NCI-H2029 (cell line): ENCODE measurements at regions not wholly inside any gene's neighbourhood (a gene's known extent, or its start where the extent isn't known, plus 50 kb on each side); places are given as distances from the start of the nearest gene placed in this dataset.
"Not testable (repeated sequence)": the region's sequence is repeated elsewhere in the genome, so short reads cannot be mapped to it uniquely, and the experiment has no call there.

Experiments
- DNase-seq: peaks from one replicate; lab custom pipeline; 2025; lab: John Stamatoyannopoulos, UW

GRCh38 chr5:27944471-27944870, 906.1 kb upstream of the CDH9 start:
- DNase-seq, result no peak

DNA sequence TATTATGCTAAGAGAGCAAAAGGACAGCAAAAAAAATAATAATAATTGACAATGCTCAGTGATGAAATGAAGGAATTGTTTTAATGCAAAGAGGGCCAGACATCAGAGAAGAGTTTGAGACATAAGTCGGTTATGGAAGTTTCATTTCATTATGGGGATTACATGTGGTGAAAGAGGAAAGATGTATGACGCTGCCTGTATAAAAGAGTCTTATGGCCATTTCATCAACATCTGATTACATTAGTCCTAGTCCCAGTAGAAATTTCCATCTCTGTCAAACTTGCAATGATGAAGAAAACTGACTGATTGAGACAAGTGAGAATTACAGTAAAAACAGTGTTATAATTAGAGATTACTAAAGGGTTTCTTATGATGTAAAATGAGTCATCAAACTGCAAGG, 900.6 kb upstream of the CDH9 start:
- DNase-seq, result no peak

GRCh38 chr5:27928060-27928459, 889.7 kb upstream of the CDH9 start:
- no peak for DNase-seq

DNA sequence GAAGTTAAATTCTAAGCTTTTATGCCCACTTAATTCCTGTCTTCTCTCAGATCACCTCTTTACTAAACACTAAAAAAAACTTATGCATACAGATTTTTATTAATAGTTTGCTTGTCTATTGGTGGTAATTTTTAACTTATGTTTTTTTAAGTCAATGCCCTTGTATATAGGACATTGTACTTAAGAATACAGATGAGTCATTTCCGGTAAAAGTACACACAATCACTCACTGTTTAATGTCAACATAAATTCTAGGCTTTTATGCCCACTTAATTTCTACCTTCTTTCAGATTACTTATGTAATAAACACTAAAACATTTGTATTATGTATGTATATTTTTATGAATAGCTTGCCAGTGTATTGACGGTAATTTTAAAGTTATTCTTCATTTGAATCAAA, 872.8 kb upstream of the CDH9 start:
- no peak for DNase-seq

GRCh38 chr5:27908341-27908740, 870.0 kb upstream of the CDH9 start:
- no peak for DNase-seq

DNA sequence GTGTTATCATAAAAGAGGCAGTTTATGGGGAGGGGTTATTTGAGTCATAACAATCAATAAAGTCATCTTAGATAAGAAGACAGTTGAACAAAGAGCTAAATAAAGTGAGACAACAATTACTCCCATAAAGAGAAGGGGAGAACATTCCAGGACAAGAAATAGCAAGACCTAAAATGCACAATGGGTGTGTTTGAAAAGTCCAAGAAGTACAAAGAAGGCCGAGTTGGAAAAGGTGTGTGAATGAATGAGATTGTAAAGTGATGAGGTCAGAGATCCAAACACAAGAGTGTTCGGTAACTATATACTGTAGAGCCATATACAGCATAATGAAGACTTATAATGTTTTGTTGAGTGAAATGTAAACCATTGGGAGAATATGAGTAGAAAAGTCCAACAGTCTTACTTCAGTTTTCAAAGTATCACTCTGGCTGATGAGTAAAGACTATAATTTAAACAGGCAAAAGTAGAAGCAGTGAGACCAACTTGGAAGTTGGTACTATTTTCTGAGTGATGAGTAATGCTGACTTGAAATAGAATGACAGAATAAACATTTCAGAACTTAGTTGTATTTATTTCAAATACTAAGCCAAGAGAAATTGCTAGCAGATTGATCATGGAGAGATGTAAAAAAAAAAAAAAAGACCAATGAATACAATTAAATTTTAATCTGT, 868.7 kb upstream of the CDH9 start:
- no peak for DNase-seq

GRCh38 chr5:27906481-27906880, 868.1 kb upstream of the CDH9 start:
- DNase-seq, result no peak

- no peak for DNase-seq
Observed at GRCh38 chr5:27900761-27901160, 862.4 kb upstream of the CDH9 start.

- DNase-seq, result no peak
Observed at GRCh38 chr5:27876071-27876470, 837.7 kb upstream of the CDH9 start.

DNA sequence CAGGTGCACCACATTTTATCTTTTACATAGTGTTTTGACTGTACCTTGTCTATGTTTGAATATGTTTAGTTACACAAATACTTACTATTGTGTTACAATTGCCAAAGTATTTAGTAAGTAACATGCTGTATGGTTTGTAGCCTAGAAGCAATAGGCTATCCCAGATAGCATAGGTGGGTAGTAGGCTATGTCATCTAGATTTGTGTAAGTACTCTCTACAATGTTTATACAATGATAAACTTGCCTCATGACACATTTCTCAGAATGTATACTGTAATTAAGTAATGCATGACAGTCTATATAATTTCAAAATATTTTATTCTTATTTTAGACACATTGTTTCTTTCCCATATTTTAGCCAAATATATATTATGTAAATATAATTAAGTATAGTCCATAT, 836.8 kb upstream of the CDH9 start:
- no peak for DNase-seq

DNA sequence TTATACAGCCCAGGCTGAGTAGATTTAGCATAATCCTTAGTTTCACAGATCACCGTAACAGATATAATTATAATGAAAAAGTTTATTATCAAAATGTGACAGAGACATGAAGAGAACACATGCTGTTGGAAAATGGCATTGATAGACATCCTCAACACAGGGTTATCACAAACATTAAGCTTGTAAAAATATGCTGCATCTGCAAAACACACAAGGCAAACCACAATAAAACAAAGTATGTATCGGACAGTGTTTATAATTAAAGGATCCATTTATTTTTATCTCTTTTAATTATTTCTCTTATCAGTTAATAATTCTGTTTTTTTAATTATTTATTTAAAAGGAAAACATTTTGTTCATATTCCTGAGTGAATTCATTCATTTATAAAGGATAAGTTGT, 829.9 kb upstream of the CDH9 start:
- DNase-seq, result no peak

DNA sequence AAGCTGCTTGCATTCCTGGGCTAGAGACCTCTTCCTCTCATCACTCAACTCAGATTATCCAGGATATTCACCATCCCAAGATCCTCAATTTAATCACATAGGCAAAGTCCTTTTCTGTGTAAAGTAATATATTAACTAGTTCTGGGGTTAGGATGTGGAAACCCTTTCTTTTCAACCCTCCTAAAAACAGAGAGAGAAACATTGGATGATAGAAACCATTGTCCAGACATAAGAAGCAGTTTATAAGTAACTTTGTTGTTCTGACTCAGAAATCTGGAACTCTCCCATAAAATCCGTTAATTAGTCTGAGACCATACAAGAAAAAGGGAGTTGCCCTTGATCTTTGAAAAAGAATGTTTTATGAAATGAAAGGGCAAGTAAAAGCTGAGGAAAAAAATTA, 817.1 kb upstream of the CDH9 start:
- DNase-seq, result no peak

DNA sequence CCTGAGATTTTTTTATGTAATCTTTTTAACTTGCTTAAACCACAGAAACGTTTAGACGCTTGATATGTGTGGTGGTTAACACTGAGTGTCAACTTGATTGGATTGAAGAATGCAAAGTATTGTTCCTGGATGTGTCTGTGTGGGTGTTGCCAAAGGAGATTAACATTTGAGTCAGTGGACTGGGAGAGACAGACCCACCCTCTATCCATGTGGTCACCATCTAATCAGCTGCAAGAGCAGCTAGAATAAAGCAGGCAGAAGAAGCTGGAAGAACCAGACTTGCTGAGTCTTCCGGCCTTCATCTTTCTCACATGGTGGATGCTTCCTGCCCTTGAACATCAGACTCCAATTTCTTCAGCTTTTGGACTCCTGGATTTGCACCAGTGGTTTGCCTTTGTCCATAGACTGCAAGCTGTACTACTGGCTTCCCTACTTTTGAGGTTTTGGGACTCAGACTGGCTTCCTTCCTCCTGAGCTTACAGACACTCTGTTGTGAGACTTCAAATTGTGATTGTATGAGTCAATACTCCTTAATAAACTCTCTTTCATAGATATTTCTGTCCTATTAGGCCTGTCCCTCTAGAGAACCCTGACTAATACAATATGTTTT, 816.0 kb upstream of the CDH9 start:
- no peak for DNase-seq

- DNase-seq, result no peak
Observed at GRCh38 chr5:27845248-27845647, 806.9 kb upstream of the CDH9 start.

- not testable (repeated sequence) for DNase-seq
Observed at GRCh38 chr5:27836704-27837103, 798.3 kb upstream of the CDH9 start.

- no peak for DNase-seq
Observed at GRCh38 chr5:27832886-27833285, 794.5 kb upstream of the CDH9 start.

GRCh38 chr5:27830546-27830945, 792.2 kb upstream of the CDH9 start:
- DNase-seq, result no peak

DNA sequence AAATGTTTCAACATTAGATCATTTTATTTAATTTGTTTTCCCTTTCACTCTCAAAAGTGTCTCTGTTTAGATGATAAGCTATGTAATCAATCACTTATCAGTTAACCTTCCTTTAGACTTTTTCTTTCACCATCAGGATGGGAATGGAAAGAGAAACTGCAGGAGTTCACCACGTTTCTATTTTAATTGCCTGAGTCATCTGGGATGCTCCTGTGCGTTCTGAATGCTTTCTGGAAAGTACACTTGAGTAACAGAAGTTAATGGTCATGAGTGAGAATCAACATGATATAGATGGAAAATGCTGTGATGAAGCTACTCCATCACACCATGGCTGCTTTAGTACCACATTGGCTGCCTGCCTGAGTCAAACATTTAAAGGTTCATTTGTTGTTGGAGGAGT, 783.3 kb upstream of the CDH9 start:
- DNase-seq, result no peak

GRCh38 chr5:27818888-27819287, 780.5 kb upstream of the CDH9 start:
- no peak for DNase-seq

GRCh38 chr5:27814983-27815382, 776.6 kb upstream of the CDH9 start:
- no peak for DNase-seq

DNA sequence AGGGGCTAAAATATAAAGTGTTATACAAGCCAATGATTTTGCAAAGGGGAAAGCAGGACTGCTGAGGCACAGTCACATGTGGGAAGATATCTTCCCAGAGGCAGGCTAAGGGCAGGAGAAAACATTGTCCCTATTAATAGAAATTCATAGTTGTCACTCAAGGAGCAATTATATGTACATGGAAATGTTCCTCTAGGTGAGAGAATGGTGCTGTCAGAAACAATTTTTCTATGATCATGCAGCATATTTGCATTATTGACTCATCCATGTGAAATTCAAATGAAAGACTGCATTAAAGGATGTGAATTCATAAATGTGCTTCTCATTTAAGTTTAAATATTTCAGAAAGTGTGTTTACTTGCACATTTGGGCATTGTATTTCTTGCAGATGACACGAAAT, 775.9 kb upstream of the CDH9 start:
- DNase-seq, result no peak

DNA sequence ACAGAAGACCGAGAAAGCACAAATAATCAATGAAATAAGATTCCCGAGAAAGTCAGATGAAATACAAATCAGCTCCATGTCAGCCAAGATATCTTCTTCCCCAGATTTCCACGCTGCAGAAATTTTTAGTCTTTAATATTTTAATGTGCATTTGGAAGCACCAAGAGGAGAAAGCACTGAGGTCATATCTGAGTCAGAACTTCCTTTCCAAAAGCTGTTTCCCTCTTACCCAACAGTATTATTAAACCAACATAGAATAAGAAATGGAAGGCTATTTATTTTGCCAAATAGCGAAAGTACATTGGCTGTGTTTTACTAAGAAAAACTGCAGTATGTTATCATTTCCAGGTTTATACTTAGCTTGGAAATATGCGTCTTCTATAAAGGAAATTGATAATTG, 772.1 kb upstream of the CDH9 start:
- no peak for DNase-seq

- no peak for DNase-seq
Observed at GRCh38 chr5:27797220-27797619, 758.8 kb upstream of the CDH9 start.

DNA sequence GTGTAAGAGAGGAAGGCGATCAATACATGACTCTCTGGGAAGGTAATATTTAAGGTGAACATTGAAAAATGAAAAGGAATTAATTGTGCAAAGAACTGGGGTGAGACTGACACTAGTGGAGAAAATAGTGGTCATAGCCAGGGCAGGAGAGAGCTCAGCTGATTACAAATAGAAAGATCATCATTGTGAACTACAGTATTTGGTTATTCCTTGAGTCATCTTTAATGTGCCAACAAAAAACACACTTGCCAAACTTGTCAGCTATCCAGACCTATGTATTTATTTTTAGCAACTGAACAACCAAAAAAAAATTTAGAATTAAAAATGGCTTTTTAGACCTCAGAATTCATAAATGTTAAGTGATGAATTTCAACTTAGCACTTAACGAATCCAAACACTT, 749.8 kb upstream of the CDH9 start:
- DNase-seq, result no peak
